Kidney (tissue), 13 donors: ENCODE measurements at regions not wholly inside any gene's neighbourhood (a gene's known extent, or its start where the extent isn't known, plus 50 kb on each side); places are given as distances from the start of the nearest gene placed in this dataset.
A peak's percentile ranks its signal among the peaks of the same experiment; 100 is the strongest.

Source experiments
- DNase-seq, 5 donors: peaks; one replicate each; pipeline ENCODE4 v3.0.0-alpha.2; 2013 to 2020
- FAIRE-seq: peaks from 2 replicates; lab custom pipeline; 2012; peaks lifted over from hg19 to GRCh38; lab: Jason Lieb, UNC
- H3K27ac ChIP-seq, 2 donors: one replicate each; pipeline ENCODE4 v1.7.0; 2013; ENCODE audit warnings: low read depth in 2 of 2, low read length in 2 of 2, inconsistent platforms in 1 of 2
- H3K27me3 ChIP-seq: one replicate; pipeline ENCODE4 v1.7.1; 2013; ENCODE audit warnings: low read length, inconsistent platforms; ENCODE audit not compliant: control insufficient read depth, insufficient read depth
- H3K36me3 ChIP-seq, 3 donors: one replicate each; pipeline versions ENCODE4 v1.7.0 to v1.7.1; 2013; ENCODE audit warnings: low read length in 3 of 3, control low read depth in 1 of 3, inconsistent platforms in 1 of 3; ENCODE audit not compliant: insufficient read depth in 3 of 3, control insufficient read depth in 2 of 3
- H3K4me1 ChIP-seq, 3 donors: one replicate each; pipeline versions ENCODE4 v1.7.0 to v1.7.1; 2013; ENCODE audit warnings: low read length in 3 of 3, inconsistent platforms in 1 of 3, low read depth in 1 of 3; ENCODE audit not compliant: control insufficient read depth in 2 of 3, insufficient read depth in 2 of 3
- H3K4me3 ChIP-seq, 3 donors: one replicate each; pipeline versions ENCODE4 v1.7.0 to v1.8.1; 2013; ENCODE audit warnings: low read length in 3 of 3, control low read depth in 1 of 3, inconsistent platforms in 1 of 3
- H3K9ac ChIP-seq, 3 donors: one replicate each; pipeline versions ENCODE4 v1.7.0 to v1.7.1; 2013; ENCODE audit warnings: low read length in 3 of 3, control low read depth in 1 of 3, inconsistent platforms in 1 of 3
- H3K9me3 ChIP-seq, 3 donors: one replicate each; pipeline versions ENCODE4 v1.7.0 to v1.7.1; 2013; ENCODE audit warnings: low read length in 3 of 3, control low read depth in 1 of 3, inconsistent platforms in 1 of 3; ENCODE audit not compliant: control insufficient read depth in 2 of 3, insufficient read depth in 1 of 3
- intact Hi-C: fragments of 100-400 bp; cut with DNase I; formaldehyde crosslinking; loops from one replicate; pipeline ENCODE4 v1.11.1; 2022
- TF ChIP-seq, protein P1 (sequence below): IDR thresholded peaks from 3 replicates; pipeline ENCODE4 v1.5.1; 2012; ENCODE audit warnings: mild to moderate bottlenecking, moderate library complexity, borderline replicate concordance; ENCODE audit not compliant: insufficient read depth; ENCODE audit errors: extremely low read depth
- donor health status: control.
- donor health status: control.
- donor health status: control.
- donor health status: control.
- donor health status: control.
- donor health status: DM: yes; HTN: yes; CAD: no.
- donor health status: Normal renal cell carcinoma (clear cell type).

- no peak overlapping the region for H3K27ac ChIP-seq
- H3K36me3 ChIP-seq: no peaks in the 10 kb centered on the region
- no peak overlapping the region for H3K4me3 ChIP-seq
- intact Hi-C loops: no loop called here
- FAIRE-seq (no peak), DNase-seq (peak in 1 of 5 donors; percentile 31)
- no peak overlapping the region for H3K9ac ChIP-seq
- TF ChIP-seq, protein P1, sequence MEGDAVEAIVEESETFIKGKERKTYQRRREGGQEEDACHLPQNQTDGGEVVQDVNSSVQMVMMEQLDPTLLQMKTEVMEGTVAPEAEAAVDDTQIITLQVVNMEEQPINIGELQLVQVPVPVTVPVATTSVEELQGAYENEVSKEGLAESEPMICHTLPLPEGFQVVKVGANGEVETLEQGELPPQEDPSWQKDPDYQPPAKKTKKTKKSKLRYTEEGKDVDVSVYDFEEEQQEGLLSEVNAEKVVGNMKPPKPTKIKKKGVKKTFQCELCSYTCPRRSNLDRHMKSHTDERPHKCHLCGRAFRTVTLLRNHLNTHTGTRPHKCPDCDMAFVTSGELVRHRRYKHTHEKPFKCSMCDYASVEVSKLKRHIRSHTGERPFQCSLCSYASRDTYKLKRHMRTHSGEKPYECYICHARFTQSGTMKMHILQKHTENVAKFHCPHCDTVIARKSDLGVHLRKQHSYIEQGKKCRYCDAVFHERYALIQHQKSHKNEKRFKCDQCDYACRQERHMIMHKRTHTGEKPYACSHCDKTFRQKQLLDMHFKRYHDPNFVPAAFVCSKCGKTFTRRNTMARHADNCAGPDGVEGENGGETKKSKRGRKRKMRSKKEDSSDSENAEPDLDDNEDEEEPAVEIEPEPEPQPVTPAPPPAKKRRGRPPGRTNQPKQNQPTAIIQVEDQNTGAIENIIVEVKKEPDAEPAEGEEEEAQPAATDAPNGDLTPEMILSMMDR: no peak
- no peaks in the 10 kb centered on the region for H3K4me1 ChIP-seq
- no peaks in the 10 kb centered on the region for H3K9me3 ChIP-seq
- H3K27me3 ChIP-seq: no peaks in the 10 kb centered on the region
These were observed 79.5 kb upstream of the RPL38 start for GRCh38 chr17:74123866-74124444.

GRCh38 chr17:74125156-74125555 lies 78.3 kb upstream of the RPL38 start:
- intact Hi-C loops: no loop called here
- Histone ChIP-seq H3K27me3 (no peaks in the 10 kb centered on the region), H3K9me3 (no peaks in the 10 kb centered on the region), H3K4me3 (no peak overlapping the region), H3K27ac (no peak overlapping the region), H3K9ac (no peak overlapping the region), H3K36me3 (no peaks in the 10 kb centered on the region), H3K4me1 (no peaks in the 10 kb centered on the region)
- TF ChIP-seq, protein P1: no peak
- DNase-seq (peak in 4 of 5 donors; percentile 39 to 66 (median 51)), FAIRE-seq (no peak)

DNA sequence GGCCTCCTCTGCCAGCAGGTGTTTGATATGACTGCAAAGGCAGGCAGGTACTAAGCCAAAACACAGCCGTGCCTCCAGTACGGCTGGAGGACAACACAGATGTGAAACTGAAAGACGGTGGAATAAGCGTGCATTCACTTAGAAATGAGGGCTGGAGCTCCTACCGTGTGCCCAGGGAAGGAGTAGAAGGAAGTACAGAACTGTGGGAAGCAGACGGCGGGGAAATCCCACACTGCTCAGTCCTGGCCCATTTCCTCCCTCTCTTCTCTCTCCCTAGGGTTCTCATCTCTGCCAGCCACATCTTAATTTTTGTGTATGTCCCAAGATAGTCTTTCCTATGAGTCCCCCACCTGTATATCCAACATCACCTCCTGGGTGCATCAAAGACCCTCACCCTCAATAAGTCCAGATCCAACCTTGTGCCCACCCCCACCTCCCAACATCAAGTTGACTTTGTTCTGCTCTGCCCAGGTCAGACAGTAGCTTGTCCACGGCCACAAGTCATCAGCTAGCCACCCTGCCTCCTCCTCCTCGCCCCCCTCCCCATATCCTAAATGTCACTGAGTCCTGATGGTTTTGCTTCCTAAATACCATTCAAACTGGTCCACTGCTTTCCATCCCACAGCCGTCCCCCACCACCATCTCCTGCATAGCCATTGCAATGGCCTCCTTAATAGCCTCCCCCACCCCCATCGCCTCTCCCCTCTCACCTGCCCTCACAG lies 77.1 kb upstream of the RPL38 start:
- H3K9ac ChIP-seq: no peak overlapping the region
- TF ChIP-seq, protein P1: no peak
- no peak for FAIRE-seq
- H3K27me3 ChIP-seq: no peaks in the 10 kb centered on the region
- no peak overlapping the region for H3K4me3 ChIP-seq
- H3K9me3 ChIP-seq: no peaks in the 10 kb centered on the region
- intact Hi-C loops: no loop called here
- no peaks in the 10 kb centered on the region for H3K36me3 ChIP-seq
- DNase-seq: peak in 1 of 5 donors; percentile 13
- H3K27ac ChIP-seq: no peak overlapping the region
- H3K4me1 ChIP-seq: no peaks in the 10 kb centered on the region
